ENCODE measurements at regions not wholly inside any gene's neighbourhood (a gene's known extent, or its start where the extent isn't known, plus 50 kb on each side); places are given as distances from the start of the nearest gene placed in this dataset.

- TF ChIP-seq, protein P1, sequence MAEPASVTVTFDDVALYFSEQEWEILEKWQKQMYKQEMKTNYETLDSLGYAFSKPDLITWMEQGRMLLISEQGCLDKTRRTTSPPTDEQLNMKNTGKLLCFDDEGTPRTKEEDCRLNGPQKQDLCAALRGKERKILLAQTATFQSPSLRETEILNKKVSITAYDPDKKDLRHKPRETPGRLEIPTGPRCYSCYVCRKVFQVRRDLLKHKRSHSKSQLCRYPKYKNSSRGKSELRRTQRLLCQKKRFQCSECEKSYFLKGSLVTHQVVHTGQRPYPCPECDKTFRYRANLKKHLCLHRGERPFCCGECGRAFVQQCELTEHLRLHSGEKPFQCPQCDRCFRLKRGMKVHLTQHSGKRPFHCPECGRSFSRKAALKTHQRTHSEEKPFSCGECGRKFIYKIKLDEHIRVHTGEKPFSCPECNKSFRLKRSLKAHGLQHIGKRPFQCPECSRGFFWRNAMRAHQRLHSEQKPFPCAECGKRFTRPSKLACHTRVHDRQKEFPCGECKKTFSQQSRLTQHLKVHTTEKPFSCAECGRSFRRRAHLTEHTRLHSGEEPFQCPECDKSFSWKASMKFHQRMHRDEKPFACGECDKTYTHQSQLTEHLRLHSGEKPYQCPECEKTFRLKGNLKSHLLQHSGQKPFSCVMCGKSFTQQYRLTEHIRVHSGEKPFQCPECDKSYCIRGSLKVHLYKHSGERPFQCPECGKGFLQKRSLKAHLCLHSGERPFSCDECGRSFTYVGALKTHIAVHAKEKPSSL (CRISPR knock-in tag; conservative IDR thresholded peaks at IDR 0.05): no peak
- TF ChIP-seq ZNF396 (CRISPR knock-in tag; IDR thresholded peaks at IDR 0.05; ENCODE audit: borderline replicate concordance) (no peak), ETV6 (CRISPR knock-in tag; IDR thresholded peaks at IDR 0.05) (no peak), NFE2L1 (CRISPR knock-in tag; IDR thresholded peaks at IDR 0.05) (no peak)
These were observed 123.3 kb downstream of the ZC3H11B start (continued) for GRCh38 chr1:219489636-219490035.

GRCh38 chr1:219488275-219488674 is 124.6 kb downstream of the ZC3H11B start:
- H3K9me3 Mint-ChIP-seq: no peaks in the 10 kb centered on the region

More at GRCh38 chr1:219488275-219488674, 124.6 kb downstream of the ZC3H11B start:
- TF ChIP-seq HMGA2 (CRISPR knock-in tag; IDR thresholded peaks at IDR 0.05): no peak
- TF ChIP-seq, protein P2, sequence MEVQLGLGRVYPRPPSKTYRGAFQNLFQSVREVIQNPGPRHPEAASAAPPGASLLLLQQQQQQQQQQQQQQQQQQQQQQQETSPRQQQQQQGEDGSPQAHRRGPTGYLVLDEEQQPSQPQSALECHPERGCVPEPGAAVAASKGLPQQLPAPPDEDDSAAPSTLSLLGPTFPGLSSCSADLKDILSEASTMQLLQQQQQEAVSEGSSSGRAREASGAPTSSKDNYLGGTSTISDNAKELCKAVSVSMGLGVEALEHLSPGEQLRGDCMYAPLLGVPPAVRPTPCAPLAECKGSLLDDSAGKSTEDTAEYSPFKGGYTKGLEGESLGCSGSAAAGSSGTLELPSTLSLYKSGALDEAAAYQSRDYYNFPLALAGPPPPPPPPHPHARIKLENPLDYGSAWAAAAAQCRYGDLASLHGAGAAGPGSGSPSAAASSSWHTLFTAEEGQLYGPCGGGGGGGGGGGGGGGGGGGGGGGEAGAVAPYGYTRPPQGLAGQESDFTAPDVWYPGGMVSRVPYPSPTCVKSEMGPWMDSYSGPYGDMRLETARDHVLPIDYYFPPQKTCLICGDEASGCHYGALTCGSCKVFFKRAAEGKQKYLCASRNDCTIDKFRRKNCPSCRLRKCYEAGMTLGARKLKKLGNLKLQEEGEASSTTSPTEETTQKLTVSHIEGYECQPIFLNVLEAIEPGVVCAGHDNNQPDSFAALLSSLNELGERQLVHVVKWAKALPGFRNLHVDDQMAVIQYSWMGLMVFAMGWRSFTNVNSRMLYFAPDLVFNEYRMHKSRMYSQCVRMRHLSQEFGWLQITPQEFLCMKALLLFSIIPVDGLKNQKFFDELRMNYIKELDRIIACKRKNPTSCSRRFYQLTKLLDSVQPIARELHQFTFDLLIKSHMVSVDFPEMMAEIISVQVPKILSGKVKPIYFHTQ (CRISPR knock-in tag; IDR thresholded peaks at IDR 0.05): no peak
- no peak for TF ChIP-seq HMGXB4 (CRISPR knock-in tag; IDR thresholded peaks at IDR 0.05)
- TF ChIP-seq, protein P3, sequence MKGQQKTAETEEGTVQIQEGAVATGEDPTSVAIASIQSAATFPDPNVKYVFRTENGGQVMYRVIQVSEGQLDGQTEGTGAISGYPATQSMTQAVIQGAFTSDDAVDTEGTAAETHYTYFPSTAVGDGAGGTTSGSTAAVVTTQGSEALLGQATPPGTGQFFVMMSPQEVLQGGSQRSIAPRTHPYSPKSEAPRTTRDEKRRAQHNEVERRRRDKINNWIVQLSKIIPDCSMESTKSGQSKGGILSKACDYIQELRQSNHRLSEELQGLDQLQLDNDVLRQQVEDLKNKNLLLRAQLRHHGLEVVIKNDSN (CRISPR knock-in tag; IDR thresholded peaks at IDR 0.05): no peak
- no peak for TF ChIP-seq ESRRA (CRISPR knock-in tag; IDR thresholded peaks at IDR 0.05; ENCODE audit: borderline replicate concordance)
- TF ChIP-seq GABPB1 (CRISPR knock-in tag; IDR thresholded peaks at IDR 0.05): no peak
- TF ChIP-seq, protein P1 (CRISPR knock-in tag; conservative IDR thresholded peaks at IDR 0.05): no peak
- TF ChIP-seq ERG (CRISPR knock-in tag; IDR thresholded peaks at IDR 0.05): no peak
- no peak for TF ChIP-seq GRHL2 (CRISPR knock-in tag; IDR thresholded peaks at IDR 0.05; ENCODE audit: insufficient replicate concordance, severe bottlenecking)
- TF ChIP-seq E2F5 (CRISPR knock-in tag; IDR thresholded peaks at IDR 0.05): no peak
- TF ChIP-seq NR1H2 (CRISPR knock-in tag; IDR thresholded peaks at IDR 0.05): no peak
- no peak for TF ChIP-seq TCF7 (CRISPR knock-in tag; IDR thresholded peaks at IDR 0.05; ENCODE audit: low read depth)
- TF ChIP-seq CREM (CRISPR knock-in tag; IDR thresholded peaks at IDR 0.05): no peak
- TF ChIP-seq ZMAT4 (CRISPR knock-in tag; IDR thresholded peaks at IDR 0.05): no peak
- TF ChIP-seq OVOL2 (CRISPR knock-in tag; IDR thresholded peaks at IDR 0.05; ENCODE audit: borderline replicate concordance): no peak
- no peak for TF ChIP-seq ATF2 (CRISPR knock-in tag; IDR thresholded peaks at IDR 0.05; ENCODE audit: borderline replicate concordance, low read depth)
- no peak for TF ChIP-seq ZBTB21 (CRISPR knock-in tag; IDR thresholded peaks at IDR 0.05; ENCODE audit: borderline replicate concordance)
- Mint-ChIP-seq H3K4me3 (no peak overlapping the region), H3K36me3 (no peaks in the 10 kb centered on the region), H3K27ac (no peak overlapping the region), H3K27me3 (ENCODE audit: low read depth) (no peaks in the 10 kb centered on the region), H3K4me1 (no peaks in the 10 kb centered on the region)
- ATAC-seq (no peak), DNase-seq (ENCODE audit: low spot score) (no peak)
- POLR2A ChIA-PET: no interaction called here
- CTCF ChIA-PET: no interaction called here
